ENCODE measurements at regions not wholly inside any gene's neighbourhood (a gene's known extent, or its start where the extent isn't known, plus 50 kb on each side); places are given as distances from the start of the nearest gene placed in this dataset.
"Not testable (repeated sequence)": the region's sequence is repeated elsewhere in the genome, so short reads cannot be mapped to it uniquely, and the experiment has no call there.

- no peaks in the 10 kb centered on the region for H3K27me3 ChIP-seq (ENCODE audit: control insufficient read depth in 1 of 2, insufficient read depth in 2 of 2, low read length in 2 of 2)
- no peaks in the 10 kb centered on the region for H3K4me1 ChIP-seq (ENCODE audit: control insufficient read depth in 1 of 2, insufficient read depth in 2 of 2, low read length in 2 of 2)
- H3K9ac ChIP-seq (ENCODE audit: low read depth in 1 of 2, low read length in 2 of 2) = no peak overlapping the region
- no peak overlapping the region for H3K4me3 ChIP-seq (ENCODE audit: low read depth in 1 of 2, low read length in 2 of 2)
- no peak overlapping the region for H3K27ac ChIP-seq (ENCODE audit: low read depth, low read length)
- no peaks in the 10 kb centered on the region for H3K9me3 ChIP-seq (ENCODE audit: control insufficient read depth in 1 of 2, low read length in 2 of 2)
- no peaks in the 10 kb centered on the region for H3K36me3 ChIP-seq (ENCODE audit: control insufficient read depth in 1 of 2, insufficient read depth in 2 of 2, low read length in 2 of 2)
These were observed 472.9 kb upstream of the RUNX1 start for GRCh38 chr21:35521852-35522505.

GRCh38 chr21:35521293-35521692 is 472.2 kb upstream of the RUNX1 start:
- Histone ChIP-seq H3K4me1 (ENCODE audit: control insufficient read depth in 1 of 2, insufficient read depth in 2 of 2, low read length in 2 of 2) (no peaks in the 10 kb centered on the region), H3K36me3 (ENCODE audit: control insufficient read depth in 1 of 2, insufficient read depth in 2 of 2, low read length in 2 of 2) (no peaks in the 10 kb centered on the region), H3K9me3 (ENCODE audit: control insufficient read depth in 1 of 2, low read length in 2 of 2) (no peaks in the 10 kb centered on the region), H3K9ac (ENCODE audit: low read depth in 1 of 2, low read length in 2 of 2) (no peak overlapping the region), H3K4me3 (ENCODE audit: low read depth in 1 of 2, low read length in 2 of 2) (no peak overlapping the region), H3K27ac (ENCODE audit: low read depth, low read length) (no peak overlapping the region), H3K27me3 (ENCODE audit: control insufficient read depth in 1 of 2, insufficient read depth in 2 of 2, low read length in 2 of 2) (no peaks in the 10 kb centered on the region)

- no peaks in the 10 kb centered on the region for H3K36me3 ChIP-seq (ENCODE audit: control insufficient read depth in 1 of 2, insufficient read depth in 2 of 2, low read length in 2 of 2)
- no peak overlapping the region for H3K27ac ChIP-seq (ENCODE audit: low read depth, low read length)
- no peaks in the 10 kb centered on the region for H3K4me1 ChIP-seq (ENCODE audit: control insufficient read depth in 1 of 2, insufficient read depth in 2 of 2, low read length in 2 of 2)
- no peaks in the 10 kb centered on the region for H3K9me3 ChIP-seq (ENCODE audit: control insufficient read depth in 1 of 2, low read length in 2 of 2)
- no peak overlapping the region for H3K4me3 ChIP-seq (ENCODE audit: low read depth in 1 of 2, low read length in 2 of 2)
- no peak overlapping the region for H3K9ac ChIP-seq (ENCODE audit: low read depth in 1 of 2, low read length in 2 of 2)
- H3K27me3 ChIP-seq (ENCODE audit: control insufficient read depth in 1 of 2, insufficient read depth in 2 of 2, low read length in 2 of 2) = no peaks in the 10 kb centered on the region
These were observed 471.8 kb upstream of the RUNX1 start for GRCh38 chr21:35520856-35521255.

- no peaks in the 10 kb centered on the region for H3K4me1 ChIP-seq (ENCODE audit: control insufficient read depth in 1 of 2, insufficient read depth in 2 of 2, low read length in 2 of 2)
- no peaks in the 10 kb centered on the region for H3K36me3 ChIP-seq (ENCODE audit: control insufficient read depth in 1 of 2, insufficient read depth in 2 of 2, low read length in 2 of 2)
- no peak overlapping the region for H3K4me3 ChIP-seq (ENCODE audit: low read depth in 1 of 2, low read length in 2 of 2)
- no peak overlapping the region for H3K27ac ChIP-seq (ENCODE audit: low read depth, low read length)
- no peaks in the 10 kb centered on the region for H3K27me3 ChIP-seq (ENCODE audit: control insufficient read depth in 1 of 2, insufficient read depth in 2 of 2, low read length in 2 of 2)
- H3K9me3 ChIP-seq (ENCODE audit: control insufficient read depth in 1 of 2, low read length in 2 of 2) = no peaks in the 10 kb centered on the region
- no peak overlapping the region for H3K9ac ChIP-seq (ENCODE audit: low read depth in 1 of 2, low read length in 2 of 2)
These were observed 471.2 kb upstream of the RUNX1 start for GRCh38 chr21:35520302-35520701.

- no peak overlapping the region for H3K27ac ChIP-seq (ENCODE audit: low read depth, low read length)
- H3K4me3 ChIP-seq (ENCODE audit: low read depth in 1 of 2, low read length in 2 of 2) = no peak overlapping the region
- no peaks in the 10 kb centered on the region for H3K4me1 ChIP-seq (ENCODE audit: control insufficient read depth in 1 of 2, insufficient read depth in 2 of 2, low read length in 2 of 2)
- no peaks in the 10 kb centered on the region for H3K9me3 ChIP-seq (ENCODE audit: control insufficient read depth in 1 of 2, low read length in 2 of 2)
- H3K36me3 ChIP-seq (ENCODE audit: control insufficient read depth in 1 of 2, insufficient read depth in 2 of 2, low read length in 2 of 2) = no peaks in the 10 kb centered on the region
- no peak overlapping the region for H3K9ac ChIP-seq (ENCODE audit: low read depth in 1 of 2, low read length in 2 of 2)
- no peaks in the 10 kb centered on the region for H3K27me3 ChIP-seq (ENCODE audit: control insufficient read depth in 1 of 2, insufficient read depth in 2 of 2, low read length in 2 of 2)
These were observed 468.8 kb upstream of the RUNX1 start for GRCh38 chr21:35517865-35518264.

GRCh38 chr21:35516292-35516691 is 467.2 kb upstream of the RUNX1 start:
- H3K4me1 ChIP-seq (ENCODE audit: control insufficient read depth in 1 of 2, insufficient read depth in 2 of 2, low read length in 2 of 2); H3K27me3 ChIP-seq (ENCODE audit: control insufficient read depth in 1 of 2, insufficient read depth in 2 of 2, low read length in 2 of 2); H3K9me3 ChIP-seq (ENCODE audit: control insufficient read depth in 1 of 2, low read length in 2 of 2); H3K9ac ChIP-seq (ENCODE audit: low read depth in 1 of 2, low read length in 2 of 2); H3K27ac ChIP-seq (ENCODE audit: low read depth, low read length); H3K36me3 ChIP-seq (ENCODE audit: control insufficient read depth in 1 of 2, insufficient read depth in 2 of 2, low read length in 2 of 2); H3K4me3 ChIP-seq (ENCODE audit: low read depth in 1 of 2, low read length in 2 of 2): not testable (repeated sequence)

- Histone ChIP-seq H3K4me1 (ENCODE audit: control insufficient read depth in 1 of 2, insufficient read depth in 2 of 2, low read length in 2 of 2) (peaks cover 2% of the 10 kb centered on the region in 2 donors), H3K27me3 (ENCODE audit: control insufficient read depth in 1 of 2, insufficient read depth in 2 of 2, low read length in 2 of 2) (no peaks in the 10 kb centered on the region), H3K27ac (ENCODE audit: low read depth, low read length) (no peak overlapping the region), H3K9me3 (ENCODE audit: control insufficient read depth in 1 of 2, low read length in 2 of 2) (no peaks in the 10 kb centered on the region), H3K36me3 (ENCODE audit: control insufficient read depth in 1 of 2, insufficient read depth in 2 of 2, low read length in 2 of 2) (no peaks in the 10 kb centered on the region), H3K9ac (ENCODE audit: low read depth in 1 of 2, low read length in 2 of 2) (no peak overlapping the region), H3K4me3 (ENCODE audit: low read depth in 1 of 2, low read length in 2 of 2) (no peak overlapping the region)
These were observed 463.2 kb upstream of the RUNX1 start for GRCh38 chr21:35512346-35512745.

- Histone ChIP-seq H3K9ac (ENCODE audit: low read depth in 1 of 2, low read length in 2 of 2) (no peak overlapping the region), H3K4me1 (ENCODE audit: control insufficient read depth in 1 of 2, insufficient read depth in 2 of 2, low read length in 2 of 2) (peaks cover 5 to 9% of the 10 kb centered on the region in 2 donors), H3K27ac (ENCODE audit: low read depth, low read length) (no peak overlapping the region), H3K36me3 (ENCODE audit: control insufficient read depth in 1 of 2, insufficient read depth in 2 of 2, low read length in 2 of 2) (no peaks in the 10 kb centered on the region), H3K4me3 (ENCODE audit: low read depth in 1 of 2, low read length in 2 of 2) (no peak overlapping the region), H3K9me3 (ENCODE audit: control insufficient read depth in 1 of 2, low read length in 2 of 2) (no peaks in the 10 kb centered on the region), H3K27me3 (ENCODE audit: control insufficient read depth in 1 of 2, insufficient read depth in 2 of 2, low read length in 2 of 2) (no peaks in the 10 kb centered on the region)
These were observed 462.6 kb upstream of the RUNX1 start for GRCh38 chr21:35511696-35512162.

GRCh38 chr21:35510957-35511695 is 462.0 kb upstream of the RUNX1 start:
- no peak overlapping the region for H3K27ac ChIP-seq (ENCODE audit: low read depth, low read length)
- H3K27me3 ChIP-seq (ENCODE audit: control insufficient read depth in 1 of 2, insufficient read depth in 2 of 2, low read length in 2 of 2) = no peaks in the 10 kb centered on the region
- no peak overlapping the region for H3K4me3 ChIP-seq (ENCODE audit: low read depth in 1 of 2, low read length in 2 of 2)
- H3K36me3 ChIP-seq (ENCODE audit: control insufficient read depth in 1 of 2, insufficient read depth in 2 of 2, low read length in 2 of 2) = no peaks in the 10 kb centered on the region
- no peaks in the 10 kb centered on the region for H3K9me3 ChIP-seq (ENCODE audit: control insufficient read depth in 1 of 2, low read length in 2 of 2)
- H3K4me1 ChIP-seq (ENCODE audit: control insufficient read depth in 1 of 2, insufficient read depth in 2 of 2, low read length in 2 of 2) = peaks cover 5 to 13% of the 10 kb centered on the region in 2 donors
- no peak overlapping the region for H3K9ac ChIP-seq (ENCODE audit: low read depth in 1 of 2, low read length in 2 of 2)

- no peaks in the 10 kb centered on the region for H3K9me3 ChIP-seq (ENCODE audit: control insufficient read depth in 1 of 2, low read length in 2 of 2)
- no peaks in the 10 kb centered on the region for H3K27me3 ChIP-seq (ENCODE audit: control insufficient read depth in 1 of 2, insufficient read depth in 2 of 2, low read length in 2 of 2)
- H3K36me3 ChIP-seq (ENCODE audit: control insufficient read depth in 1 of 2, insufficient read depth in 2 of 2, low read length in 2 of 2) = no peaks in the 10 kb centered on the region
- no peak overlapping the region for H3K9ac ChIP-seq (ENCODE audit: low read depth in 1 of 2, low read length in 2 of 2)
- H3K27ac ChIP-seq (ENCODE audit: low read depth, low read length) = no peak overlapping the region
- H3K4me1 ChIP-seq (ENCODE audit: control insufficient read depth in 1 of 2, insufficient read depth in 2 of 2, low read length in 2 of 2) = peaks cover 5 to 13% of the 10 kb centered on the region in 2 donors
- H3K4me3 ChIP-seq (ENCODE audit: low read depth in 1 of 2, low read length in 2 of 2) = no peak overlapping the region
These were observed 461.2 kb upstream of the RUNX1 start for GRCh38 chr21:35510294-35510693.
